A673 (cell line): ENCODE measurements at regions not wholly inside any gene's neighbourhood (a gene's known extent, or its start where the extent isn't known, plus 50 kb on each side); places are given as distances from the start of the nearest gene placed in this dataset.

Source experiments
- CTCF ChIP-seq: fragments of 300-800, 200-600 bp; sonication (generic); conservative IDR thresholded peaks from 2 replicates; pipeline ENCODE4 v1.5.1; 2017; ENCODE audit warnings: low read depth, mild to moderate bottlenecking, antibody characterized with exemption, low read length, moderate library complexity, mixed read lengths
- EZH2 ChIP-seq: fragments of 200-600 bp; sonication (generic); IDR thresholded peaks from 2 replicates; pipeline ENCODE4 v1.6.1; 2017; ENCODE audit warnings: borderline replicate concordance, low read depth, mild to moderate bottlenecking, mixed read lengths, antibody characterized with exemption, low read length; ENCODE audit not compliant: poor library complexity, severe bottlenecking

- TF ChIP-seq EZH2 (no peak), CTCF (no peak)
Measured at GRCh38 chr5:100406640-100407039, 128.5 kb upstream of the FAM174A start.
